DND-41 (cell line): ENCODE measurements at regions not wholly inside any gene's neighbourhood (a gene's known extent, or its start where the extent isn't known, plus 50 kb on each side); places are given as distances from the start of the nearest gene placed in this dataset.

ENCODE experiments used
- EZH2 ChIP-seq: IDR thresholded peaks from 3 replicates; pipeline ENCODE4 v1.6.1; 2012; ENCODE audit warnings: borderline replicate concordance, low read depth, mild to moderate bottlenecking, moderate library complexity, low read length, inconsistent platforms; ENCODE audit not compliant: severe bottlenecking
- TF ChIP-seq, protein P1 (sequence below): IDR thresholded peaks from 2 replicates; pipeline ENCODE4 v1.5.1; 2012; ENCODE audit warnings: borderline replicate concordance, low read length, moderate library complexity, mild to moderate bottlenecking; ENCODE audit not compliant: poor library complexity, severe bottlenecking; ENCODE audit errors: extremely low read depth

DNA sequence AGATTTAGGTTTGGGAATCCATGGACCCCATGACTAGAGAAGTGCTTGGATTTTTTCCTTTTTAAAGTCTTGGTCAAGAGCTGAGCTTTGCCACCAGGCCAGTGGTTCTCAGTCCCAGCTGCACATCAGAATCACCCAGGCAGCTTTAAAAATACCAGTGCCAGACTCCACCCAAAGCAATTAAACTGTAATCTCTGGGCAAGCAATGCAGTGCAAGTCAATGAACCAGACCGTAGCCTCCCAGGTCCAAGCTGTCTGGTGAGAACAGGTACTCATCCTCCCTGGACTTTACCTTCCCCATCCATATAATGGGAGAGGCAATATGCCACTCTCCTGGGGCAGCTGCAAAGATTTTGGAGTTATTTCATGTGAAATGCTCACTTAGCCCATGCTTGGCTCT lies 223.1 kb upstream of the CDH5 start:
- TF ChIP-seq, protein P1, sequence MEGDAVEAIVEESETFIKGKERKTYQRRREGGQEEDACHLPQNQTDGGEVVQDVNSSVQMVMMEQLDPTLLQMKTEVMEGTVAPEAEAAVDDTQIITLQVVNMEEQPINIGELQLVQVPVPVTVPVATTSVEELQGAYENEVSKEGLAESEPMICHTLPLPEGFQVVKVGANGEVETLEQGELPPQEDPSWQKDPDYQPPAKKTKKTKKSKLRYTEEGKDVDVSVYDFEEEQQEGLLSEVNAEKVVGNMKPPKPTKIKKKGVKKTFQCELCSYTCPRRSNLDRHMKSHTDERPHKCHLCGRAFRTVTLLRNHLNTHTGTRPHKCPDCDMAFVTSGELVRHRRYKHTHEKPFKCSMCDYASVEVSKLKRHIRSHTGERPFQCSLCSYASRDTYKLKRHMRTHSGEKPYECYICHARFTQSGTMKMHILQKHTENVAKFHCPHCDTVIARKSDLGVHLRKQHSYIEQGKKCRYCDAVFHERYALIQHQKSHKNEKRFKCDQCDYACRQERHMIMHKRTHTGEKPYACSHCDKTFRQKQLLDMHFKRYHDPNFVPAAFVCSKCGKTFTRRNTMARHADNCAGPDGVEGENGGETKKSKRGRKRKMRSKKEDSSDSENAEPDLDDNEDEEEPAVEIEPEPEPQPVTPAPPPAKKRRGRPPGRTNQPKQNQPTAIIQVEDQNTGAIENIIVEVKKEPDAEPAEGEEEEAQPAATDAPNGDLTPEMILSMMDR, result no peak
- TF ChIP-seq EZH2, result no peak
